ENCODE measurements at regions not wholly inside any gene's neighbourhood (a gene's known extent, or its start where the extent isn't known, plus 50 kb on each side); places are given as distances from the start of the nearest gene placed in this dataset.

GRCh38 chr6:80689716-80690395 is 583.4 kb downstream of the BCKDHB start:
- Histone ChIP-seq H3K79me2 (replicated peaks; ENCODE audit: insufficient read depth) (no peaks in the 10 kb centered on the region), H3K4me2 (no peak overlapping the region), H4K20me1 (replicated peaks; ENCODE audit: insufficient read depth) (no peaks in the 10 kb centered on the region), H3F3A (replicated peaks; ENCODE audit: low read depth) (no peaks in the 10 kb centered on the region), H3K9me2 (ENCODE audit: insufficient read depth) (no peaks in the 10 kb centered on the region), H3K27me3 (ENCODE audit: insufficient read depth) (no peaks in the 10 kb centered on the region), H3K4me3 (no peak overlapping the region), H3K36me3 (ENCODE audit: insufficient read depth) (no peaks in the 10 kb centered on the region), H3K4me1 (ENCODE audit: insufficient read depth) (no peaks in the 10 kb centered on the region), H2AFZ (no peak overlapping the region), H3K27ac (ENCODE audit: low read depth) (no peak overlapping the region)
- no peak overlapping the region for H3K4me3 Mint-ChIP-seq
- ATAC-seq, result no peak
- no peak for TF ChIP-seq JUNB (IDR thresholded peaks at IDR 0.05; ENCODE audit: unreplicated experiment)
- TF ChIP-seq ZNF462 (CRISPR knock-in tag; IDR thresholded peaks at IDR 0.05), result no peak
- TF ChIP-seq CTCF (conservative IDR thresholded peaks at IDR 0.05; ENCODE audit: low read depth in 2 of 2), result no peak
- TF ChIP-seq EZH2phosphoT487 (IDR thresholded peaks at IDR 0.05; ENCODE audit: unreplicated experiment), result no peak
- no peak for TF ChIP-seq ETS1 (IDR thresholded peaks at IDR 0.05)
- H3K27me3 Mint-ChIP-seq (ENCODE audit: insufficient read depth, low read depth, poor library complexity), result no peaks in the 10 kb centered on the region
- DNase-seq (ENCODE audit: low spot score), result no peak
- H3K27ac Mint-ChIP-seq, result no peak overlapping the region
- no peaks in the 10 kb centered on the region for H3K4me1 Mint-ChIP-seq
- H3K36me3 Mint-ChIP-seq (ENCODE audit: low read depth), result no peaks in the 10 kb centered on the region
- peaks cover 16% of the 10 kb centered on the region; the same call in 2 of the 3 replicates for H3K9me3 Mint-ChIP-seq

Measured in GM23338 (cell line).